ENCODE measurements at regions not wholly inside any gene's neighbourhood (a gene's known extent, or its start where the extent isn't known, plus 50 kb on each side); places are given as distances from the start of the nearest gene placed in this dataset.

DNA sequence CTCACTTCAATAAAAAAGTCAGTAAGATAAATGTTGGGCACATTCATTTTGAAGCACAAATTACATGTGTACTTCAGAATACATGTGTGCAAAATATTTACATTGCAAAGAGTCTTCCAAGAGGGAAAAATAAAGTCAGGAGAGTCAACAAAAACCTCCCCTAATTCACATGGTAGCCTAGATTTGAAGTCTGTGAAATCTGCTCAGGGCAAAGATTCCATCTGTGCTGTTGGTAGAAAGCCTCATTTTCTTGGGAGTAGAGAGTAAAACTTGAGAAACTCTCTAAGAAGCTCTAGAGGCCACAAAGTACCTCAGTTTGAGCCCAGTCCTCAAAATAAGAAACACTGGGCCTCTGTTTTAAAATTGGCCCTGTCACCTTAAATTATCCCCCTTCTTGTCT, 303.4 kb downstream of the RAB28 start:
- no peak for DNase-seq

DNA sequence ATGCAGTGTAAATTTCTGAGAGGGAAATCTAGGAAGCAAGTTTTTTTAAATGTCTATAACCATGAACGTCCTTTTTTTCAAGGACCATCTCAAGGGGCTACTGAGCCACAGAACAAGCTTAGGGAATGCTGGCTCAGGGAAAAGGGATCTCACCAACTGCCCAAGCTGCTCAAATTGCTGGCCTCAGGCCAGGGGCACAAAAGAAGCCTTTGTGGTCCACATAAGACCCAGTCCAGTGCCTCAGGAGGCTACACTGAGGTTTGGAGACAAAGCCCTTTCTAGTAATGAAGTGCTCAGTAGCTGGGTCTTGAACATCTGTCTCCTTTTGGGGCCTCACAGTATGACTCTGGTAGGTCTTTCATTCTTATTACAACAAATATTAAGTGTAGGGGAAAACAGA, 305.5 kb downstream of the RAB28 start:
- DNase-seq = no peak

DNA sequence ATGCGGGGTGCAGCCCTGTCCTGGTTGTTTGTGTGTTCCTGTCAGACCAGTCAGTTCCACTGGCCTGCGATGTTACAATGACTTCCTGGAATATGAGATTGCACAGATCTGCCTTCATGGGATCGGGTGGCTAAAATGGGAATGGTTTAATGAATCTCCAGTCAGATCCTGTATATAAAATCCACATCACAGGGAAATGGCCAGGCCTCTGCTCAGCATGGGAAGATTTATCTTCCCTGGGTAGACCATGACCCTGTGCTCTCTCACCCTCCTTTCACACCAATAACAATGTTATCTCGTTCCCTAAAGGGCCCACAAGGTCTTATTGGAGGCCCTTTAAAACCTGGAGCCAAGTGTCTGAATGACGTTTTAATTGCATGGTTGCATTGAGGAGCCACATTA, 307.4 kb downstream of the RAB28 start:
- no peak for DNase-seq

DNA sequence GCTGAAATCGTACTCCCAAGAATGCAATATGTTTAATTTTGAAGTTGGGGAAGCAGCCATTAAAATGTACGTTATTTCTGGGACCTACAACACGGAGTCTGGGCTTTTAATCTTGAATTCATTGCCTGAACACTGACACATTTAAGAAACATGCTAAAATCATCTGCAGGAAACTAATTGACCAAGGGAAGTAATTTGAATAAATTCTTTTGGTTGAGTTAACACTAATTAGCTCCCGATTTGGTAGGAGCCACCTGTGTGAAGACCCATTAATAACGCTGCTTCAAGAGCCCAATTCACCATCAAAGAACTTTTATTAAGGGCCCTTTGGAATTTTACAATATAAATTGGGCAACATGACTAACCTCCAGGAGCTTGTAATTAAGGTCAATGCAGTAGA, 309.2 kb downstream of the RAB28 start:
- no peak for DNase-seq

DNA sequence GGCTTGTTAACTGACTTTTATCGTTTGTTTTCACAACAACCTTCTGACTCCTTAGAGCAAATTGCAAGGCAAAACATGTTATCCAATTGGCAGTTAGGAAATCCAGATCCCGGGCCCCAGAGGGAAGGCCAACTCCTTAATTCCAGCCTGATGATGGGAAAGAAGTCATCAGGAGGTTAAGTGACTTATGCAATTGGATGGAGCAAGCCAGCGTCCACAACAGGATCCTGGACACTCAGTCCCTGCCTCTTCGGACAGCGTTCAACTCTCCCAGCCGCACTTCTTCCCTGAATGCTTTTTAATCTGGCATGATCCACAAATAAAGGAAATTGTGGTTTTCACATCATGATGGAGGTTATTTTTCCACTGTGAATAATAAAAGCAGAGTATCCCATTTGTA, 310.1 kb downstream of the RAB28 start:
- DNase-seq = no peak

DNA sequence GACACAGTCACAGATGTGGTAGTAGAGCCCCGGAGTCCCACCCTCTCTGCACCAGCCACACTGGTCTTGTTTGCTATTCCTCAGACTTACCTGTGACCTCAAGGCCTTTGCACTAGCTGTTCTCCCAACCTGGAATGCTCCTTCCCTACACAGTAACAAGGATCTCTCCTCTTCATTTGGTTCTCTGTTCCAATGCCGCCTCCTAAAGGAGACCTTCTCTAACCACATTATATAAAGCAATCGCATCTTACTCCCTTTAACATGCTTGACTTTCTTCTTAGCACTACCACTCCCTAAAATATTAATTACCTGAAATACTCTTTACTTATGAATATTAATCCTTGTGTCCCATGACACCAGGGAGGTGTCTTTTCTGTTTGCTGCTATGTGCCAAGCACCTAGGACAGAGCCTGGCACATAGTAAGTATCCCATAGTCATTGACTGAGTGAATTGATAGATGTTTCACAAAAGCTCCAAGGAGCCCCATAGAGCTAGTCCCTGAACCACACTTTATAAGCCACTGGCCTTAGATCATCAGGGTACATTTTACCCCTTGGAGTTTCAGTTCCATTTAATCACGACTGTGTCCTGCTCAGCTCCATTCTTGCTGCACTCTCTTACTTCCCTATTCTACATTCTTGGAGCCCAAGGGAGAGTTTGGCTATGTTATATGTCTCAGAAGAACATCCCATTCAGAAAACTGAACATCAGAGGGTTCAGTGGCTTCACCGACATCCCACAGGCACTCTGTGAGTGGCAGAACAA, 312.7 kb downstream of the RAB28 start:
- DNase-seq = no peak

DNA sequence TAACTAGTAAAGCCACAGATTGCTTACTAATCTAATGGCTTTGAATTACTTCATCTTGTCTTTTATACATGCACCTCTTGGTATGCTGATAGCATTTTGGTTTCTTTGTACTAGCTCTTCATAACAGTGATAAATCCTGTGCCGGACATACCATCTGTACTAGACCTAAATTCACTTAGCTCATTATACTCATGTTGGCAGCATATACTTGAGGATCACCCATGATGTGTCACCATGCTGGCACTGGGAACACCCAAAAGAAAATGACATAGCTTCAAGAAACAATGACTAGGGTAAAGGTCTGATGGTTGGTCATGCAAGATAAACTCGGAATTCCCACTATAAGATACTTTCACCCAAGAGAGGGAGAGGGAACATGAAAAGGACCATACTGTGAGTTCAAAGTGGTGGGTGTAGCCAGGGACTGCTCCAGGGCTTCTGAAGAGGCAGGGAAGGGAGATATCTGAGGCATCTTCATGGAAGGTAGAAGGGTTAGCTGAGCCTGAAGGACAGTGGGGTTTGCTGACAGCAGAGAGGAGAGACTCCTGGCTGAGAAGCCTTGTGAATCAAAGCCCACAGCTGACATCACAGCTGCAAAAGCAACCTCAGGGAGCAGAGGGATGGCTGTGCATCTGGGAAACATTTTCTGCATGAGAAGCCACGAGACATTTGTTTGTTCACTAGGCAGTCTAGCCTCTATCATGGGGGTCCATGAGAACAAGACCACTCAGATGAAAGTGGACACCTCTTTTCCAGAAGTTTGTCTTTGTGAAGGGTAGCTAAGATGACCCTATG, 314.2 kb downstream of the RAB28 start:
- DNase-seq = no peak

DNA sequence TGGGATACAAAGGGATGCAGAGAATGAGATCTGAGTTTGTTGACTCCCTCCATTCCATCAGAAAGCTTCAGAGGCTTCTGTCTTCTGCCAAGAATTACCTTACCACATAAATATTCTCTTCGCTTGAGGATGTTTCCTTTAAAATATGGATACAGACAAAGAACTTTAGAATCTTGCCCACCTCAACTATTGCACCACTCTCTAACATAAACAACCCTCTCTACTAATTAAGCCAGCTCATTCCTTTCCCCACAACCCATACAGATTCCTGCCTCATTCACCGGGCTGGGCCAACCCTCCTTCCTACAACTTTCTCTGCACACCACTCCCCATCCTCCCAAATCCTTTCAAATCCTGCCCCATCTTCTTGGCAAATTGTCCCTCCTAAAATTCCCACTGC, 315.8 kb downstream of the RAB28 start:
- DNase-seq = no peak

DNA sequence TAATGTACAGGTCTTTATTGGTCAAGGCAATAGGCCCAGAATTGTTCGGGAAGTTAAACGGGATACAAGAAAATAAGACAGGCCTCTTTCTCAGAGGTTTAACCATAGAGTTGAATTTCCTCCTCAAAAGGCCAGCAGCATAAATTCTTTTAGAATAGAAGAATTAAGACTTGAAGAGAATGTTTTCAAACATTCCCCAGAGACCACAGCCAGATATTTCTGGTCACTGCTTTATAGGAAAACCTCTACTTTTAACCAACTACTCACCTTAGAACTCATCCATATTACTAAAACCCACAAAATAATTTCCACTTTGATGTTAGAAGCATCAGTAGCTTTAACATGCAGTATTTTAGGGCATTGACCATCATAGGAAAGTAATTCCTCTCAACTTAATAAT, 317.9 kb downstream of the RAB28 start:
- DNase-seq = no peak

DNA sequence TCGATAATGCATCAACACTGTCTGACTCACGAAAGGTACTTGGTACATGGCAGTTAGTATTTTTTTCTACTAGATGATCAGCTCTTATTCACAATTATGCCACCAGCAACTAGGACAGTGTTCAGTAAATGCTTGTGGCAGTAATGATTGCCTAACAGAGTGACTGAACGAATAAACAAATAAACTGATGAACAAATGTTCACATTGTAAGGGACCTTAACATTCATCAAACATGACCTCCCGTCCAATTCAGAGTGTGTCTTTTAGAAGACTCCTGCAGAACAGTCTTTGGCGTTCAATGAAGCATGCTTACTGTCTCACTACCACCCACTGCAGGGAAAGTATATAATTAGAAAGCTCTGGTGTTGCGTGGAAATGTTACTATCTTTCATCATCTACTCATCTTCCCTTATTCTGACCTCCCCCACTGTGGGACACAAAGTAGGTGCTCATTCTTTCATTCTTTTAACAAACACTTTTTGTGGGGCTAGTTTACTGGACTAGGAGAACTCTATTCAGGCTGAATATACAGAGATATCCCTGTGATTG, 319.3 kb downstream of the RAB28 start:
- no peak for DNase-seq

DNA sequence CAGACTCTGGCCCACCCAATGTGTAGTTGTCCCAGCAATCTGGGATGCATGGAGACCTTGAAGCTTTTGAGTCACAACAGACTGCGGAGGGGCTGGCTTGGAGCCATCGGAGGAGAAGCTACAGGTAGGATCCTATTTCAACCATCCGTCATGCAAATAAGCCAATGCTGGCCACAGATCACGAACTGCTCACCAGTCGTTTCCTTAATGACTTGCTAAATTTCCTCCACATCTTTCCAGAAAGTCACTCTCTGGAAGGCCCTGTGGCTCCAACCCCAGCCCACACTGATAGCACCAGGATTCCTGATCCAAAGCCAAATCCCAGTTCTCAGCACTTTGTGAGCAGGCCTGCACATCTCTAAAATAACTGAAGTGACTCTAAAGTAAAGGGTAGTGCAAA, 321.3 kb downstream of the RAB28 start:
- no peak for DNase-seq

DNA sequence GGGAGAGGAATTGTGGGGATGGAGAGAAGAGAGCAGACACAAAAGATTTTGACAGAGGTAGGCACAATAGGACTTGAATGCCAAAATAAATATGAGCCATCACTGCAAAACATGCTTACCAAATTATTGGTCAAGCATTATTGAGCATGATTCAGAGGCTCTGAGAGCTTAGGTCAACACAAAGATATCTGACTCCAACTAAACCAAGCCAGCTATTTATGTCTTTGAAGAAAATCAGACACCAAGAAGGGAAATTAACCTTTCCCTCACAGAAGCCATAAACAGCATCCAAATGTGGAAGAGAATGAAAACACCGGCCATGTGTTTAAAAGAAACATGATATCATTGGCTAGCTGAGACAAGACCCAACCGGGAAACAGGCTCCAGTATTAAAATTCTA, 323.2 kb downstream of the RAB28 start:
- DNase-seq = no peak

DNA sequence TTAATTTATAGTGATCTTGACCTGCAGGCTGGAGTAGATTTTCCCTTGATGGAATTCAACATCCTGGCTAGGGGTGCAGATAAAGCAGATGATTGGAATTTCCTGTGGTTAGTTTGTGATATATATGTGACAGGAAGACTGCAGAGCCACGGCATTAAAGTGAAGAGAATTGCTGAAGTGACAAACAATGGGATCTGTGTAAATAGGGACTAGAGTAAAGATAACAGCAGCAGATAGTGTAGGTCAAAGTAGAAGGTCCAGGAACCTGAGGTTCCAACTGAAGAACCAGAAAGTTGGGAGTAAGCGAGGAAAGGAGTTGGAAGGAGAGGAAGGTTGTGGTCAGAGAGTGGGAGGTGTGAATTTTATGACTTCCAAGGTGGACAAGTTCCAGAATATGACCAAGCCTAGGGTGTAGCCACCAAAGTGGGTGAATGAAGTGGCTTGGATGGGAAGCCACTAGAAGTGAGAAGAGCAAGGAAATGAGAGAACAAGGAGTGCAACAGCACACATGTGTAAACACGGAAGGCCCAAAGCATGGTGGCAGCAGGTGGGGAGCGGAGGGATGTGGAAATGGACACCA, 325.0 kb downstream of the RAB28 start:
- DNase-seq = no peak

DNA sequence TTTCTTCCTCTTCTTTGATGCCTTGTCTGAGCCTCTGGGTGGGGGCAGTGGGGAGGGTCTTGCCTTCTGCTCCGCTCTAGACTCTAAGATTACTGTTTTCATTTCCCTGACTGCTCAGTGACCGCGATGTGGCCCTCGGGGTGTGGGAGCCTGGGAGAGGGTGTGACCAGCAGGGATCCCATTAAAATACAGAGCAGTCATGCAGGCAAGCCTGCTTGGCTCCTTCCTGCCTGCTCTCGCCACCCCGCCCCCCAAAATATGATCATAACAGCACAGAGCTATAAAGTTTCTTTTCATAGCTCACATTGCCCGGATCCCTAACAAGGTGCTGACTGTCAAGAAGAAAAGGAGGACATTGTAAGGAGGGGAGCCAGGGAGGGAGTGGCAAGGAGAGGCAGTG, 332.9 kb downstream of the RAB28 start:
- DNase-seq = no peak

DNA sequence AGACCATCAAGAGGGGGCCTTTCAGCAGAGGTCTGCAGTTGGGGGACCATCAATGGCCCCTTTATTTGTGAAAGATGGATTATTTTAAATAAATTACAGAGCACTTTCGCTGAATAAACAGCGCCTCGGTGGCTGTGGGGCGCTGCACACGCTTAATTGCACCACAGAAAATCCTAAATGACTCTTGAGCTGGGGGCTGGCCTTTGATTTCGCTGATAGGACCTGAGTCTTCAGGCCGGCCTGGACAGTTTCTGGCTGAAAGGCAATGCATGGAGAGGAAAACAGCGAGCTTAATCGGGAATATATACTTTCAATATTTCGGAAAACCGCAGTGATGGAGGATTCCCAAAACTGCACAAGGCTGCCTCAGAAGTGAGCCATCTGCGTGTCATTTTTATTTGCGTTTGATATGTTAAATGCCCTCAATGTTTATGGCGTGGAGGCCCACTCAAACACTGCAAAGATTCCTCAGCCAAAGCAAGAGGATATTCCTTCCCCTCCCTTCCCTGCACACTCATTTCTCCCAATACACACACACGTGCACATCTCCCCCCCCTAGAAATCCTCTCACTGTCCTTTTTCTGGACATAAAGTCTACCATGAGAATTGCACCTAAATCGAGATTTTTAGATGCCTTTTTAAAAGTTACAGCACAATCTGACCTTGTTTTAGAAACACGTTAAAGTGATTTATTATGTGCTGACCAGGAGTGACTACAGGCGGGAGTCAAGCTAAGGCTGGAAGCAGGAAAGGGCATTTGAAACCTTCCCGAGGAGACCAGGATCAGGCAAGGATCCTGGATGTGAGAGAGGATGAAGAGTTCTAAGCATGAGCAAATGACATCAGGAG, 340.7 kb downstream of the RAB28 start:
- DNase-seq = no peak

DNA sequence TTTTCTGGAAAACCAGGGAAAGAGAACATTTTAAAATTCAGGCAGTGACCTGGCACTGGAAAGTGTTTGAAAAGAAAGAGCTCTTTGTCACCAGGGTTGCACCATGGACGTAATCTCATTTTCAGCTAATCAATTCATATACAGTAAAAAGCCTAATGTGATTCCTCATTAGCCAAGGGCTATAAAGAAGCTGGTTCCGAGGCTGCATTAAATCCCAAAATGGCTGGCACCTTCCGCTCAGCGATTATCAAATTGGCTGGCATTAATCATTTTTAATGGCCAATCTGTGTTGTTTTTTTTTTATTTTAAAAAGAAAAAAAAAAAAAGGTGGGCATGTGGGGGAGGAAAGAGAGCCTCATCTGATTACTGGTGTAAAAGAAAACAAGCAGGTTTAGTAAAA, 341.4 kb downstream of the RAB28 start:
- no peak for DNase-seq

DNA sequence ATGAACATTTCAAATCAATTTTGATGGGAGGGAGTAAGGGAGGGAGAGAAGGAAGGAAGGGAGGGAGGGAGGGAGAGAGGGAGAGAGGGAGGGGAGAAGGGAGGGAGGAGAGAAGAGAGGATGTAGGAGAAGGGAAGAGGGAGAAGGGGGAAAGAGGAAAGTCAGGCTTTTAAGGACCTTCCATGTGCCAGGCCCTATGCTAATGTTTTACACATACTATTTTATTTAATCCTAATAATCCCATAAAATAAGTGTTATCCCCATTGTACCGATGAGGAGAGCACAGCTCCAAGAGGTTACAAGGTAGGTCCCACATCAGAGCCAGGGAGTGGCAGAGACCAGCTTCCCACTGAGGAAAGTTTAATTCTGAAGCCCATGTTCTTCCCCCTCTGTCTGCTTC, 341.9 kb downstream of the RAB28 start:
- no peak for DNase-seq

DNA sequence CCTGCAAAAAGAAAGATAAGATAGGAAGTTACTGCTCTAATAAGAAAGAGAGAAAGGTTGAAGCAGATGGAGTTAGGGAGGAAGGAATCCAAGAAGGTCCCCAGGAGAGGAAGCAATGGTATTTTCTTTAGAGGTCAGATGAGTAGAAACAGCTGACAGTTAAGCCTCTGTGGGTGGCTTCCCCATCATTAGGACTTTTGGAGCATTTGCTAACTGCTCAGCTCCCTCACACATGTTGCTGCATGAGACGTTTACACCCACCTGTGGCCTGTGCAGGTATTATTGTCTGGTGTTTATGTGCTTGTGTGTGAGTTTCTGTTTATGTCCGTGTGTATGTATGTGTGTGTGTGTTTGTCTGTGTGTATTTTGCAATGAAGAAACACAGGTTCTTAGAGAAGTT, 346.8 kb downstream of the RAB28 start:
- no peak for DNase-seq

DNA sequence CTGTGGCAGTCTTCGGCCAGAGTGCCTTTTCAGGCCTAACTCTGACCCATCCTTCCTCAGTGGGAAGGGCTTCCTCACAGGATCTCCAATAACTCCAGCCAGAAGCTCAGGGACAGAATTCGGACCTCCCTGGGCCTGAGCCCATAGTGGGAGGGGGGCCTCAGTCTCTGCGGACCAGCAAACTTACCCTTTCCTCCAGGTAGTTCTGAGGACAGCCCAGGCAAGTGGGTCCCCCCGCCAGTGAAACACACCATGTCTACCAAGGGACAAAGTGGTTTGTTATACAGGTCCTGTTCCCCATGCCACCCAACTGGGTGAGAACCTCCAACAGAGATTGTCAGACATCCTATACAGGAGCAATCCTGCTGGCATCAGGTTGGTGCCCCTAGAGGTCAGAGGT, 350.4 kb downstream of the RAB28 start:
- DNase-seq = no peak

DNA sequence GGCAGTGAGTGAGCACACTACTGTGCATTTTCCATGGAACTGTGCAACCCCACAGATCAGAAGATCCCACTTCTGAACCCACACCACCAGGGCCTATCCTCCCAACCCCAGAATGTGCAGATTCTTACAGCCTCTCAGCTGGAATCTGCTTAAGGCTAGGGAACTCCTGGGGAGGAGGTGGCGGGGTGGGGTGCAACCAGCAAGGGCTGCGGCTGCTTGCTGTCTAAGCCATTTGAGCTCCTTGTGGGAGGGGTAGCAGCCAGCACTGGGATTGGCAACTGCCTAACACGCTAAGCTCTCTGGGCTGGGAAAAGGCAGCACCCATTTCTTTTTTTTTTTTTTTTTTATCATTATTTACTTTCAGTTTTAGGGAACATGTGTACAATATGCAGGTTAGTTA, 353.3 kb downstream of the RAB28 start:
- no peak for DNase-seq

DNA sequence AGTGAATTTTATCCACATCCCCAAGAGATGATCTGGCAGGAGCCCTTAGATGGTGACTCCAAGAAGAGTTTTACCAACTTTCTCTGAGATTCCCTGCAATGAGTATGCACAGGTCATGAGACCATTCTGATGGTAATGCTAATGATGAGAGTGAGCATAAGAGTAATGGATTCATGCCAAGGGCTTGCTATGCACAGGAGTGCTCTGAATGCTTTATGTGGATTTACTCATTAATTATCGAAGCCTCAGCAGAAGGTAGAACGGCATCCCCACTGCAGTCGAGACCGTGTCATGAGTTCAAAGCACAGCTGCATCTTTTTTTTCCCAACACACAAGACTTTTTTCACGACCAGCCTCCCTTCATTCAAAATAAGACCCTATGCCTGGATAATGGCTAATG, 355.0 kb downstream of the RAB28 start:
- no peak for DNase-seq

DNA sequence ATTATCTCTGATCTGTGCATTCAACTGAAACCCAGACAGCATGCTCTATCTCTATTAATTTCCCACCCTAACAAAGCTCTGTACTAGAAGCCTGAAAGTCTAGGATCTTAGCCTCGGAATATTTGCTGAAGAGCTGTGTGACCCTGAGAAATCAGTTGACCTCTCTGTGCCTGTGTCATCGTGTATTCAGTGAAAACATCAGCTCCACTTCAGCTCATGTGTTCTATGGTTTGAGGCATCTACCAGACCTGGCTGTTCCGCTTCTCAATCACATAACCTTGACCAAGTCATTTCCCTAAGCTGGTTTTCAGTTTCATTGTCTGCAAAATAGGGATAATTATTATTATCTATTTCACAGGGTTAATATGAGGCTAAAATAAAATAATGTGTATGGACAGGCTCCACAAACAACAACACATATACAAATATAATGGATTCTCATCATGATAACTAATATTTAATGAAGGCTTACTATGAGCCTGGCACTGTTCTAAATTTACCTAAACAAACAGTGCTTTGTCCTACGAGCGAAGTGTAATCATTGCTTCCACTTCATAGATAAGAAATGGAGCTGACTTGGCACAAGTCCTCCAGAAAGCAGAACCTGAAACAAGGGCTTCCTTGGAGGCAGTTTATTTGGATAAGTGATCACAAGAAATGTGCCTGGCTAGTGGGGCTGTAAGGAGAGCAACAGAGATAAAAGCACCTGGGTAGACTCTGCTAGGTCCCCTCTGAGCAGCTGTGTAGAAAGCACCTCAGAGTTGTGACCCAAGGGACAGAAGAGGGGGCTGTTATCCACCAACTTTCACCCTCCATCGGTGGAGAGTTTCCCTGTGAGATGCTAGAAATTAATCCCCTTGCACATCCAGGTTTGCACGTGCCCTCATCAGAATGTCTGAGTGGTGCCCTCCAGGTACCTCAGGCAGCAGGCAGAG, 356.9 kb downstream of the RAB28 start:
- DNase-seq = no peak

Data from NCI-H1105 treated with DMSO at 0.1 percent for 48 hours (cell line).